ENCODE measurements at regions not wholly inside any gene's neighbourhood (a gene's known extent, or its start where the extent isn't known, plus 50 kb on each side); places are given as distances from the start of the nearest gene placed in this dataset.

DNA sequence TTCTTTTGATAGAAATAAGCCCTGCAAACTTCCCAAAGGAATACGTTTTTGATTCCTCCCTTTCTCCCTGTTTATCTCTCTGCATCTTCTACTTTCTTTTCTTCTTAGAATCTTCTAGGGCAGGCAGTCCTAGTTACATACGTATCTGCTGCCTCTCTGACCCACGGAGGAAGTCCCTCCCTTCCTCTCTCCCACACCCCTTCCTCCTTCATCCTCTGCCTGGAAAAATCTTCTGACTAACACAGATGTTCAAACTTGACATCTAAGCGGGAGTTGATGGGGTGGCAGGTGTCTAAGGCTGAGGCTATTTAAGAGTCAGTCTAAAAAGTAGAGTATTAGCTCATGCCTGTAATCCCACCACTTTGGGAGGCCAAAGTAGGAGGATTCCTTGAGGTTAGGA, 88.6 kb downstream of the MAP1LC3B2 start:
- 50% methylated on average over 1 of the region's 4 CpGs for WGBS (ENCODE audit: insufficient coverage)
- ATAC-seq (replicated peaks in 1 of 4) = no peak
- Mint-ChIP-seq H3K4me1 (peaks cover 2 to 13% (median 4%) of the 10 kb centered on the region in 3 donors), H3K9me3 (peaks cover 0 to 14% (median 3%) of the 10 kb centered on the region in 3 donors), H3K27ac (no peak overlapping the region), H3K4me3 (no peak overlapping the region), H3K27me3 (peaks cover 10 to 16% of the 10 kb centered on the region in 2 donors), H3K36me3 (no peaks in the 10 kb centered on the region)
- ChIA-PET POLR2A (no interaction called here), CTCF (no interaction called here)
- no peak overlapping the region for H3K27ac ChIP-seq (ENCODE audit: low read length)
- peaks cover 0 to 7% of the 10 kb centered on the region in 2 experiments for H3K27me3 ChIP-seq (replicated peaks in 1 of 2; ENCODE audit: control insufficient read depth in 2 of 2, extremely low read depth in 1 of 2, insufficient read depth in 2 of 2, low read length in 1 of 2)
- no peaks in the 10 kb centered on the region for H3K36me3 ChIP-seq (ENCODE audit: control insufficient read depth in 2 of 2, extremely low read depth in 1 of 2, insufficient read depth in 1 of 2, low read length in 1 of 2)
- no peaks in the 10 kb centered on the region for H3K9me3 ChIP-seq
- no peaks in the 10 kb centered on the region for H3K4me1 ChIP-seq (ENCODE audit: control insufficient read depth in 1 of 2, extremely low read depth in 1 of 2, insufficient read depth in 2 of 2, low read length in 2 of 2)
- H3K4me3 ChIP-seq (ENCODE audit: control insufficient read depth in 1 of 2, extremely low read depth in 1 of 2, low read length in 1 of 2) = no peak overlapping the region
- DNase-seq = no peak

DNA sequence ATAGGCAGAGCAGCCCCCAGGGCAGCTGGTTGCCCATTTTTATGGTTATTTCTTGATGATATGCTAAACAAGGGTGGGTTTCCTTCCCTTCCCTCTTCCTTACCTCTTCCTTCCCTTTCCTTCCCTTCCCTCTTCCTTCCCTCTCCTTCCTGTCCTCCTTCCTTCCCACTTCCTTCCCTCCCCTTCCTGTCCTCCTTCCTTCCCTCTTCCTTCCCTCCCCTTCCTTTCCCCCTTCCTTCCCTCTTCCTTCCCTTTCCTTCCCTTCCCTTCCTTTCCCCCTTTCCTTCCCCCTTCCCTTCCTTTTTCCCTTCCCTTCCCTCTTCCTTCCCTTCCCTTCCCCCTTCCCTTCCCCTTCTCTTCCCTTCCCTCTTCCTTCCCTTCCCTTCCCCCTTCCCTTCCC, 87.7 kb downstream of the MAP1LC3B2 start:
- Mint-ChIP-seq H3K4me3 (no peak overlapping the region), H3K36me3 (no peaks in the 10 kb centered on the region), H3K4me1 (peaks cover 2 to 13% (median 4%) of the 10 kb centered on the region in 3 donors), H3K9me3 (peaks cover 0 to 14% (median 3%) of the 10 kb centered on the region in 3 donors), H3K27me3 (peaks cover 10 to 16% of the 10 kb centered on the region in 2 donors), H3K27ac (no peak overlapping the region)
- CTCF ChIA-PET = interaction anchor here in 1 of 2 donors (0.6 kb wide), 1 partner anchor 1478 kb away, joined by 4 read pairs; no protein-coding TSS in a partner anchor
- no peak overlapping the region for H3K27ac ChIP-seq (ENCODE audit: low read length)
- H3K27me3 ChIP-seq (replicated peaks in 1 of 2; ENCODE audit: control insufficient read depth in 2 of 2, extremely low read depth in 1 of 2, insufficient read depth in 2 of 2, low read length in 1 of 2) = peaks cover 0 to 7% of the 10 kb centered on the region in 2 experiments
- ATAC-seq (replicated peaks in 1 of 4) (no peak), DNase-seq (no peak)
- H3K36me3 ChIP-seq (ENCODE audit: control insufficient read depth in 2 of 2, extremely low read depth in 1 of 2, insufficient read depth in 1 of 2, low read length in 1 of 2) = no peaks in the 10 kb centered on the region
- no peak overlapping the region for H3K4me3 ChIP-seq (ENCODE audit: control insufficient read depth in 1 of 2, extremely low read depth in 1 of 2, low read length in 1 of 2)
- no peaks in the 10 kb centered on the region for H3K9me3 ChIP-seq
- no peaks in the 10 kb centered on the region for H3K4me1 ChIP-seq (ENCODE audit: control insufficient read depth in 1 of 2, extremely low read depth in 1 of 2, insufficient read depth in 2 of 2, low read length in 2 of 2)
- POLR2A ChIA-PET = no interaction called here

DNA sequence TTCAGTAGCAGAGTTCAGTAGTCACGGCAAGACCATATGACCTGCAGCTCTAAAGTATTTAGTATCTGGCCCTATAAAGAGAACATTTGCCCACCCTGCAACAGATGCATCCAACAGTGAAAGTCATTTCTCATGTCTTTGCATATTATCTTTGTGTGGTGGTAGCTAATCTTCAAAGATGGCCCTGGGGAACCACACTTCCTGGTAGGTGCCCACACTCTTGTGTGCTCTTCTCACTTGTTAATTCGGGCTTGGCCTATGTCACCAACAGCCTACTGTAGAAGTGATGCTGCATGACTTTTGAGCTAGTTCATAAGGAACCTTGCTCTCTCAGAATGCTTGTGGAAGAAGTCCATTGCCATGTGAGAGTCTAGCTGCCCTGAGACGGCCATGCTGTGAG, 85.6 kb downstream of the MAP1LC3B2 start:
- peaks cover 6 to 15% of the 10 kb centered on the region in 2 donors for H3K27me3 Mint-ChIP-seq
- peaks cover 0 to 7% of the 10 kb centered on the region in 2 experiments for H3K27me3 ChIP-seq (replicated peaks in 1 of 2; ENCODE audit: control insufficient read depth in 2 of 2, extremely low read depth in 1 of 2, insufficient read depth in 2 of 2, low read length in 1 of 2)
- DNase-seq = no peak
- H3K9me3 ChIP-seq = no peaks in the 10 kb centered on the region
- no peak for ATAC-seq (replicated peaks in 1 of 4)
- peaks cover 0 to 14% (median 3%) of the 10 kb centered on the region in 3 donors for H3K9me3 Mint-ChIP-seq
- no peaks in the 10 kb centered on the region for H3K4me1 ChIP-seq (ENCODE audit: control insufficient read depth in 1 of 2, extremely low read depth in 1 of 2, insufficient read depth in 2 of 2, low read length in 2 of 2)
- POLR2A ChIA-PET = no interaction called here
- no peaks in the 10 kb centered on the region for H3K36me3 Mint-ChIP-seq
- H3K4me3 Mint-ChIP-seq = no peak overlapping the region
- CTCF ChIA-PET = no interaction called here
- no peaks in the 10 kb centered on the region for H3K36me3 ChIP-seq (ENCODE audit: control insufficient read depth in 2 of 2, extremely low read depth in 1 of 2, insufficient read depth in 1 of 2, low read length in 1 of 2)
- H3K4me1 Mint-ChIP-seq = peaks cover 2 to 7% (median 4%) of the 10 kb centered on the region in 3 donors
- H3K27ac Mint-ChIP-seq = no peak overlapping the region
- H3K27ac ChIP-seq (ENCODE audit: low read length) = no peak overlapping the region
- no peak overlapping the region for H3K4me3 ChIP-seq (ENCODE audit: control insufficient read depth in 1 of 2, extremely low read depth in 1 of 2, low read length in 1 of 2)
- 86% methylated on average over 1 of the region's 3 CpGs for WGBS (ENCODE audit: insufficient coverage)

DNA sequence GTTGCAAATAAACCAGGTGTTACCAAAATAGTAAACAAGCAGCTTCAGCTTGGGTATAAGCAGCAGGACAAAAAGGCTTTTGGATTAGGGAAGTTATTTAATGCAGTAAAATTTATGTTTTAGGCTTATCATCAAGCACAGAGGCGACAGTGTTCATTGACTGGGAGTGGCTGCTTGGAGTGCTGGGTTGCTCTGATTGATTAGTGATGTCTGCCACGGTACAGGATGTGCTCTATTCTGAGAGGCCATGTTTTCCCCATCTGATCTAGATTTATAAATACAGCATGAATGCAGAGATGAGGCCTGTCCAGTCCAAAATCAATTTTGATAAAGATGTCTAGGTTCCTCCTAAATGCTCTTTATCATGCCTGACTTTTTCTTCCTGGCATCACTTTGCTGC, 83.5 kb downstream of the MAP1LC3B2 start:
- no peaks in the 10 kb centered on the region for H3K9me3 ChIP-seq
- no peaks in the 10 kb centered on the region for H3K4me1 ChIP-seq (ENCODE audit: control insufficient read depth in 1 of 2, extremely low read depth in 1 of 2, insufficient read depth in 2 of 2, low read length in 2 of 2)
- no peaks in the 10 kb centered on the region for H3K36me3 ChIP-seq (ENCODE audit: control insufficient read depth in 2 of 2, extremely low read depth in 1 of 2, insufficient read depth in 1 of 2, low read length in 1 of 2)
- peaks cover 3 to 4% of the 10 kb centered on the region in 2 donors for H3K27me3 Mint-ChIP-seq
- ATAC-seq (replicated peaks in 1 of 4) = no peak
- no peak overlapping the region for H3K27ac Mint-ChIP-seq
- H3K4me3 Mint-ChIP-seq = no peak overlapping the region
- no peaks in the 10 kb centered on the region for H3K36me3 Mint-ChIP-seq
- peaks cover under 1 to 3% (median 1%) of the 10 kb centered on the region in 3 donors for H3K4me1 Mint-ChIP-seq
- H3K4me3 ChIP-seq (ENCODE audit: control insufficient read depth in 1 of 2, extremely low read depth in 1 of 2, low read length in 1 of 2) = no peak overlapping the region
- whole genome bisulfite sequencing (ENCODE audit: insufficient coverage) = 83% methylated on average over 1 of the region's 2 CpGs
- POLR2A ChIA-PET = no interaction called here
- no peak for DNase-seq
- no peak overlapping the region for H3K27ac ChIP-seq (ENCODE audit: low read length)
- CTCF ChIA-PET = no interaction called here
- H3K9me3 Mint-ChIP-seq = peaks cover 0 to 11% (median 3%) of the 10 kb centered on the region in 3 donors
- H3K27me3 ChIP-seq (replicated peaks in 1 of 2; ENCODE audit: control insufficient read depth in 2 of 2, extremely low read depth in 1 of 2, insufficient read depth in 2 of 2, low read length in 1 of 2) = peaks cover 0 to 5% of the 10 kb centered on the region in 2 experiments

DNA sequence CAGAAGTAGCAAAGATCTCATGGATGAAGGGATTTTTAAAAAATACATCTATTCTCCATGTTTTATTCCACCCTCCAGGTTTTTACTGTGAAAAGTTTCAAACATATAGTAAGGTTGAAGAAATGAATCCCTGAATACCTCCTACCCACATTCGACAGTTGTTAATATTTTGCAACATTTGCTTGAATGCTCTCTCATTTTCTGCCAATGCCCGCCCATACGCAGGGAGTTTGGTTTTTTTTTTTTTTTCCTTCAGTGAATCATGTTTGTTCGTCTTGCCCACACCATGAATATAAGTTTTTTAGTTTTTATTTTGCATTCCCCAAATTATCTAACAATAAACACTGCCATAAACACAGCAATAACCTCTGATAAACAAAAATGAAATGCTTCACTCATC, 82.9 kb downstream of the MAP1LC3B2 start:
- H3K4me1 Mint-ChIP-seq = no peaks in the 10 kb centered on the region
- ChIA-PET CTCF (no interaction called here), POLR2A (no interaction called here)
- H3K27me3 ChIP-seq (replicated peaks in 1 of 2; ENCODE audit: control insufficient read depth in 2 of 2, extremely low read depth in 1 of 2, insufficient read depth in 2 of 2, low read length in 1 of 2) = peaks cover 0 to 5% of the 10 kb centered on the region in 2 experiments
- no CpG with 5 or more reads among the region's 4 CpGs for WGBS (ENCODE audit: insufficient coverage)
- H3K9me3 ChIP-seq = no peaks in the 10 kb centered on the region
- H3K27me3 Mint-ChIP-seq = peaks cover 3% of the 10 kb centered on the region in 2 donors
- no peaks in the 10 kb centered on the region for H3K4me1 ChIP-seq (ENCODE audit: control insufficient read depth in 1 of 2, extremely low read depth in 1 of 2, insufficient read depth in 2 of 2, low read length in 2 of 2)
- DNase-seq (no peak), ATAC-seq (replicated peaks in 1 of 4) (no peak)
- H3K27ac Mint-ChIP-seq = no peak overlapping the region
- no peak overlapping the region for H3K27ac ChIP-seq (ENCODE audit: low read length)
- H3K4me3 Mint-ChIP-seq = no peak overlapping the region
- no peak overlapping the region for H3K4me3 ChIP-seq (ENCODE audit: control insufficient read depth in 1 of 2, extremely low read depth in 1 of 2, low read length in 1 of 2)
- peaks cover 0 to 11% (median 3%) of the 10 kb centered on the region in 3 donors for H3K9me3 Mint-ChIP-seq
- H3K36me3 Mint-ChIP-seq = no peaks in the 10 kb centered on the region
- H3K36me3 ChIP-seq (ENCODE audit: control insufficient read depth in 2 of 2, extremely low read depth in 1 of 2, insufficient read depth in 1 of 2, low read length in 1 of 2) = no peaks in the 10 kb centered on the region

DNA sequence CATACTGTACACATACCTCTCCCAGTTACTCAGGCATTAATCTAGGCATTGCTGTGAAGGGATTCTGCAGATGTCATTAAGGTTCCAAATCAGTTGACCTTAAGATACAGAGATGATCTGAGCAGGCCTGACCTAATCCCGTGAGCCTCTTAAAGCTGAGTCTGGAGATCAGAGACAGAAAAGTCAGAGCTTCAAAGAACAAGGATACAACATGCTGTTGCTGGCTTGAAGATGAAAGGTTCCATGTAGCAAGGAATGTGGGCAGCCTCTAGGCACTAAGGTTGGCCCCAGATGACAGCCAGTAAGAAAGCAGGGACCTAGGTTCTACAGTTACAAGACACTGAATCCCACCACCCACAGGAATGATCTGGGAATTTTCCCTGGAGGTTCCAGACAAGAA, 81.1 kb downstream of the MAP1LC3B2 start:
- 50% methylated on average over 1 of the region's 1 CpG for WGBS (ENCODE audit: insufficient coverage)
- DNase-seq = no peak
- Histone ChIP-seq H3K36me3 (ENCODE audit: control insufficient read depth in 2 of 2, extremely low read depth in 1 of 2, insufficient read depth in 1 of 2, low read length in 1 of 2) (no peaks in the 10 kb centered on the region), H3K4me1 (ENCODE audit: control insufficient read depth in 1 of 2, extremely low read depth in 1 of 2, insufficient read depth in 2 of 2, low read length in 2 of 2) (no peaks in the 10 kb centered on the region), H3K27me3 (replicated peaks in 1 of 2; ENCODE audit: control insufficient read depth in 2 of 2, extremely low read depth in 1 of 2, insufficient read depth in 2 of 2, low read length in 1 of 2) (peaks cover 0 to 2% of the 10 kb centered on the region in 2 experiments), H3K27ac (ENCODE audit: low read length) (no peak overlapping the region), H3K4me3 (ENCODE audit: control insufficient read depth in 1 of 2, extremely low read depth in 1 of 2, low read length in 1 of 2) (no peak overlapping the region), H3K9me3 (no peaks in the 10 kb centered on the region)
- Mint-ChIP-seq H3K27me3 (peaks cover 3% of the 10 kb centered on the region in 2 donors), H3K9me3 (peaks cover 0 to 11% (median 3%) of the 10 kb centered on the region in 3 donors), H3K36me3 (no peaks in the 10 kb centered on the region), H3K4me1 (peaks cover 0 to 5% (median 2%) of the 10 kb centered on the region in 3 donors), H3K4me3 (no peak overlapping the region), H3K27ac (no peak overlapping the region)
- ChIA-PET CTCF (no interaction called here), POLR2A (no interaction called here)
- ATAC-seq (replicated peaks in 1 of 4) = no peak

DNA sequence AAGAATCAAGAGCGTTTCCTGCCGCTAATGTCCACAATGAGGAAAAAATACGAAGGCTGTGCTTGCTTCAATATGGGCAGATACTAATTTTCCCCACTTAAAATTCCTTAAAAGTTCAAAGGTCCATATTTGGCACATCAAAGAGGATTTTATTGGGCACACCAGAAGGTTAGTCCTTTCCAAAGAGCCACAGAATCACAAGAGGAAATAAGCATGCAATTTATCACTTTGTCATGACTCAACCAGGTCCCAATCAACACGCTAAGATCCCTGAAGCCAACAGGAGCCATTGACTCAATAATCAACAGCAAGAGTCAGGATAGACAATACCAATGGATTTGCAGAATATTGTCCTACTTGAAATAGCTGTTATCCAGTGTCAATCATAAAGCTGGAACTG, 80.6 kb downstream of the MAP1LC3B2 start:
- Histone ChIP-seq H3K4me3 (ENCODE audit: control insufficient read depth in 1 of 2, extremely low read depth in 1 of 2, low read length in 1 of 2) (no peak overlapping the region), H3K27ac (ENCODE audit: low read length) (no peak overlapping the region), H3K4me1 (ENCODE audit: control insufficient read depth in 1 of 2, extremely low read depth in 1 of 2, insufficient read depth in 2 of 2, low read length in 2 of 2) (no peaks in the 10 kb centered on the region), H3K27me3 (replicated peaks in 1 of 2; ENCODE audit: control insufficient read depth in 2 of 2, extremely low read depth in 1 of 2, insufficient read depth in 2 of 2, low read length in 1 of 2) (peaks cover 0 to 2% of the 10 kb centered on the region in 2 experiments), H3K9me3 (no peaks in the 10 kb centered on the region), H3K36me3 (ENCODE audit: control insufficient read depth in 2 of 2, extremely low read depth in 1 of 2, insufficient read depth in 1 of 2, low read length in 1 of 2) (no peaks in the 10 kb centered on the region)
- Mint-ChIP-seq H3K27me3 (peaks cover 3% of the 10 kb centered on the region in 2 donors), H3K4me3 (no peak overlapping the region), H3K36me3 (no peaks in the 10 kb centered on the region), H3K9me3 (peaks cover 0 to 8% (median 3%) of the 10 kb centered on the region in 3 donors), H3K4me1 (peaks cover 0 to 6% (median 2%) of the 10 kb centered on the region in 3 donors), H3K27ac (no peak overlapping the region)
- POLR2A ChIA-PET = no interaction called here
- ATAC-seq (replicated peaks in 1 of 4) (no peak), DNase-seq (no peak)
- 96% methylated on average over 4 of the region's 4 CpGs for WGBS (ENCODE audit: insufficient coverage)
- CTCF ChIA-PET = no interaction called here
